ENCODE measurements at regions not wholly inside any gene's neighbourhood (a gene's known extent, or its start where the extent isn't known, plus 50 kb on each side); places are given as distances from the start of the nearest gene placed in this dataset.

- H3K4me3 ChIP-seq (ENCODE audit: low read depth, low read length), result no peak overlapping the region
- no peak for DNase-seq (ENCODE audit: low read depth, low spot score)
- no peak for TF ChIP-seq CTCF (IDR thresholded peaks at IDR 0.05; ENCODE audit: low read depth, low read length)
- in situ Hi-C loops (cut with HindIII; ENCODE audit: low sequenced_read_pairs), result no loop called here
Observed at GRCh38 chr19:23999821-24000610, 85.3 kb downstream of the ZNF726 start.

- in situ Hi-C loops (cut with HindIII; ENCODE audit: low sequenced_read_pairs), result no loop called here
Observed at GRCh38 chr19:24000656-24001055, 86.0 kb downstream of the ZNF726 start.

GRCh38 chr19:24002256-24002945 is 84.6 kb upstream of the ZNF254 start:
- DNase-seq (ENCODE audit: low read depth, low spot score), result no peak
- in situ Hi-C loops (cut with HindIII; ENCODE audit: low sequenced_read_pairs), result no loop called here
- TF ChIP-seq CTCF (IDR thresholded peaks at IDR 0.05; ENCODE audit: low read depth, low read length), result no peak
- H3K4me3 ChIP-seq (ENCODE audit: low read depth, low read length), result no peak overlapping the region

More at GRCh38 chr19:24000656-24001055, 86.0 kb downstream of the ZNF726 start:
- no peak for TF ChIP-seq CTCF (IDR thresholded peaks at IDR 0.05; ENCODE audit: low read depth, low read length)
- DNase-seq (ENCODE audit: low read depth, low spot score), result no peak
- no peak overlapping the region for H3K4me3 ChIP-seq (ENCODE audit: low read depth, low read length)

GRCh38 chr19:24003537-24003936 is 83.5 kb upstream of the ZNF254 start:
- TF ChIP-seq CTCF (IDR thresholded peaks at IDR 0.05; ENCODE audit: low read depth, low read length), result no peak
- in situ Hi-C loops (cut with HindIII; ENCODE audit: low sequenced_read_pairs), result no loop called here
- no peak for DNase-seq (ENCODE audit: low read depth, low spot score)

GRCh38 chr19:24004166-24004565 is 82.8 kb upstream of the ZNF254 start:
- DNase-seq (ENCODE audit: low read depth, low spot score), result no peak
- H3K4me3 ChIP-seq (ENCODE audit: low read depth, low read length), result no peak overlapping the region
- TF ChIP-seq CTCF (IDR thresholded peaks at IDR 0.05; ENCODE audit: low read depth, low read length), result no peak
- in situ Hi-C loops (cut with HindIII; ENCODE audit: low sequenced_read_pairs), result no loop called here

More at GRCh38 chr19:24003537-24003936, 83.5 kb upstream of the ZNF254 start:
- no peak overlapping the region for H3K4me3 ChIP-seq (ENCODE audit: low read depth, low read length)

GRCh38 chr19:24029941-24030636 is 56.9 kb upstream of the ZNF254 start:
- no peak for DNase-seq (ENCODE audit: low read depth, low spot score)
- H3K4me3 ChIP-seq (ENCODE audit: low read depth, low read length), result no peak overlapping the region
- in situ Hi-C loops (cut with HindIII; ENCODE audit: low sequenced_read_pairs), result no loop called here
- no peak for TF ChIP-seq CTCF (IDR thresholded peaks at IDR 0.05; ENCODE audit: low read depth, low read length)

Measured in astrocyte of the spinal cord (primary cell).